ENCODE measurements at regions not wholly inside any gene's neighbourhood (a gene's known extent, or its start where the extent isn't known, plus 50 kb on each side); places are given as distances from the start of the nearest gene placed in this dataset.

GRCh38 chr1:199167460-199167859 lies 528.6 kb downstream of the PTPRC start:
- no peaks in the 10 kb centered on the region for H3K79me2 ChIP-seq (ENCODE audit: control insufficient read depth, insufficient read depth, low read length)
- intact Hi-C loops (cut with micrococcal nuclease; ENCODE audit: unreplicated experiment) (no loop called here), in situ Hi-C loops (cut with MboI) (no loop called here)
- ATAC-seq (no peak), DNase-seq (ENCODE audit: low read depth, low spot score) (no peak), FAIRE-seq (no peak)
- H3K4me1 ChIP-seq (ENCODE audit: control insufficient read depth, insufficient read depth, low read length): peaks cover 6% of the 10 kb centered on the region
- no peaks in the 10 kb centered on the region for H3K27me3 ChIP-seq (replicated peaks in 1 of 2; ENCODE audit: control insufficient read depth in 2 of 2, insufficient read depth in 2 of 2, low read length in 1 of 2)
- ChIA-PET POLR2A (no interaction called here), SMC1A (ENCODE audit: uncharacterized antibody, unreplicated experiment) (interaction anchor here (0.7 to 4.8 kb wide), 7 partner anchors 14 to 401 kb away, joined by 3 to 28 read pairs (median 3); no protein-coding TSS in a partner anchor), RAD21 (ENCODE audit: unreplicated experiment) (no interaction called here), CTCF (interaction anchor here (1.0 kb wide), 1 partner anchor 55 kb away, joined by 3 read pairs; no protein-coding TSS in a partner anchor)
- H3K4me3 ChIP-seq: no peak overlapping the region
- no peaks in the 10 kb centered on the region for H4K20me1 ChIP-seq (ENCODE audit: control insufficient read depth, insufficient read depth)
- no TSS peak for BruUV-seq (replicated peaks)
- H3K27ac ChIP-seq (ENCODE audit: control insufficient read depth, insufficient read depth): no peak overlapping the region
- no peak overlapping the region for H2AFZ ChIP-seq (ENCODE audit: control insufficient read depth, low read depth, low read length)
- H3K36me3 ChIP-seq (ENCODE audit: control insufficient read depth in 2 of 2, insufficient read depth in 2 of 2, low read length in 1 of 2): no peaks in the 10 kb centered on the region
- WGBS (ENCODE audit: insufficient coverage, insufficient replicate concordance, low lambda C conversion rate, missing lambda C conversion rate): 47% methylated on average over 3 of the region's 3 CpGs
- no peak overlapping the region for H3K4me2 ChIP-seq (ENCODE audit: control insufficient read depth, insufficient read depth)
- peaks cover 1% of the 10 kb centered on the region for H3K9me3 ChIP-seq (replicated peaks; ENCODE audit: control insufficient read depth, insufficient read depth, low read length)
- no peak overlapping the region for H3K9ac ChIP-seq (ENCODE audit: control insufficient read depth, insufficient read depth, low read length)
- TF ChIP-seq SKIL (IDR thresholded peaks at IDR 0.05; ENCODE audit: low read depth, poor library complexity, severe bottlenecking) (no peak), ZNF687 (IDR thresholded peaks at IDR 0.05) (no peak), POLR2AphosphoS2 (IDR thresholded peaks at IDR 0.05; ENCODE audit: low read depth, low read length) (no peak), ZBTB11 (CRISPR knock-in tag; IDR thresholded peaks at IDR 0.05) (no peak), RAD51 (IDR thresholded peaks at IDR 0.05) (no peak), SPI1 (IDR thresholded peaks at IDR 0.05; ENCODE audit: borderline replicate concordance, insufficient read depth, low read depth, low read length) (no peak), RBBP5 (conservative IDR thresholded peaks at IDR 0.05) (no peak), BCLAF1 (IDR thresholded peaks at IDR 0.05) (no peak), LARP7 (IDR thresholded peaks at IDR 0.05) (no peak), BACH1 (IDR thresholded peaks at IDR 0.05; ENCODE audit: borderline replicate concordance) (no peak), POLR2A (IDR thresholded peaks at IDR 0.05; ENCODE audit: low read depth, low read length) (no peak)
